HAP-1 (cell line): ENCODE measurements at regions not wholly inside any gene's neighbourhood (a gene's known extent, or its start where the extent isn't known, plus 50 kb on each side); places are given as distances from the start of the nearest gene placed in this dataset.

ENCODE experiments used
- DNase-seq, 2 experiments: peaks; one replicate each; pipeline ENCODE4 v3.0.0-alpha.2; 2016 to 2020; ENCODE audit warnings: low spot score in 2 of 2
- H3K27me3 ChIP-seq: fragments of 250-450 bp; sonication (Bioruptor Pico); 2 replicates; pipeline ENCODE4 v1.5.1; 2020; ENCODE audit warnings: low read depth, mild to moderate bottlenecking, moderate library complexity
- H3K36me3 ChIP-seq: fragments of 250-450 bp; sonication (Bioruptor Pico); replicated peaks from 2 replicates; pipeline ENCODE4 v1.5.1; 2020; ENCODE audit warnings: mild to moderate bottlenecking
- H3K4me1 ChIP-seq: fragments of 250-450 bp; sonication (Bioruptor Pico); 2 replicates; pipeline ENCODE4 v1.5.1; 2020; ENCODE audit warnings: mild to moderate bottlenecking
- H3K4me3 ChIP-seq: fragments of 250-450 bp; sonication (Bioruptor Pico); 2 replicates; pipeline ENCODE4 v1.5.1; 2020; ENCODE audit warnings: mild to moderate bottlenecking, moderate library complexity
- H3K9me3 ChIP-seq: fragments of 250-450 bp; sonication (Bioruptor Pico); 2 replicates; pipeline ENCODE4 v1.5.1; 2020; ENCODE audit warnings: mild to moderate bottlenecking, moderate library complexity
- in situ Hi-C: fragments of 300-500 bp; cut with MboI; formaldehyde crosslinking; loops from 3 replicates; pipeline ENCODE4 v1.14.3; 2020; ENCODE audit warnings: low sequenced_read_pairs, inconsistent platforms, mixed read lengths

DNA sequence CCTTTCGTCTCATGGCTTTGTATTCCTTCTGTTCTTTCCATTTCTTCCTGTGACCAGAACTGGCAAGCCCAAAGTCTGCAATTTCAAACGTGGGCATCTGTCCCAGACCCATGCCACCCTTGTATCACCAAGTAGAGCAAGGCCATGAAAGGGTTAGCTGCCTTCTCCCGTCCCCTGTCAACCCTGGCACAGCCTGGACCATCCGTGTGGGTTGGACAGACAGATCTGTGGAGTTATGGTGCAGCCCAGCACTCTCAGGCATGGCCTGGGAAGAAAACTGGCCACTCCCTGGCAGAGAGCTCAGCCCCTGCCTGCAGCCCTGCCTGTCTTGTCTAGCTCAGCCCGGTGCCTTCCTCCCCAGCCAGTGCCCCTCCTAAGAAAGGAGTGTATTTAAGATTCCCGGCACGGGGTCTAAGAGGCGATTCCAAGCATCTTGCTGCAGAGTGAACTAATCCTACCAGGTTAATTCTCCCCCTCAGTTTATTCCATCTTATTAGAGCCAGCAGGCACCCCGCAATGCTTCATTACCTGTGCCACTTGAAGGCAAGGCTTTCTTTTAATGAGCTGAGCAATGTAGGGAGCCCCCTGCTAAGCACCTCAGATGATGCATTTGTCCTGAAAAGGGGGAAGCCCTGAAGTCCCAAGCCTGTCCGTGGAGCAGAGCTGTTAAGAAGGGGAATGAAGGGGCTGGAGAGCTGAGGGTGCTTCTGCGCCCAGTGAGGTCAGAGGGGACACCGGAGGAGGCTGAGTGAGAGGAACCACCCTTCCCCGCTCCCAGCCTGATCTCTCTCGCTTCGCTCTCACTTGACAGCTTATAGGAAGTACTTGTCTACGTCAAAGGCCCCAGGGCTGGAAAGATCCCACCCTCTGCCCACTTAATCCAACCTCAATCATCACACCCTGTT, 130.6 kb downstream of the SPATA19 start:
- no peaks in the 10 kb centered on the region for H3K9me3 ChIP-seq
- H3K27me3 ChIP-seq: no peaks in the 10 kb centered on the region
- DNase-seq: no peak
- in situ Hi-C loops: no loop called here
- no peak overlapping the region for H3K4me3 ChIP-seq
- H3K36me3 ChIP-seq: no peaks in the 10 kb centered on the region
- no peaks in the 10 kb centered on the region for H3K4me1 ChIP-seq

DNA sequence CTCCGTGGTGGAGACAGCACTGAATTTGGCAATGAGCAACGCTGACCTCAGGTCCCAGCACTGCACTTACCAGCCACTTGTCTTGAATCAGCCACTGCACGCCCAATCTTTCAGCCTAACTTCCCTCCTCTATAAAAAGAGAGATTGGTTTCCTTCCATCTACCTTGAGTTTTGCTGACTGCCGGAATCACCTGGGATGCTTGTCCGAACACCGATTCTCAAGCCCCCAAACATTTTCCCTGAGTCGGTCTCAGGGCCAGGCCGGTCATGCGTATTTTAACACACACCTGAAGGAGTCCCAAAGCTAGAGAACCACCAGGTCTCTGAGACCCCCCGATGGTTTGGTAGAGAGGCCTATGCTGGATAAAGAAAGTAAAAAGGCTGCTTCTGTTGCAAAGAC, 131.5 kb downstream of the SPATA19 start:
- no peaks in the 10 kb centered on the region for H3K9me3 ChIP-seq
- in situ Hi-C loops: no loop called here
- no peak for DNase-seq
- H3K36me3 ChIP-seq: no peaks in the 10 kb centered on the region
- no peaks in the 10 kb centered on the region for H3K4me1 ChIP-seq
- H3K27me3 ChIP-seq: no peaks in the 10 kb centered on the region
- H3K4me3 ChIP-seq: no peak overlapping the region

DNA sequence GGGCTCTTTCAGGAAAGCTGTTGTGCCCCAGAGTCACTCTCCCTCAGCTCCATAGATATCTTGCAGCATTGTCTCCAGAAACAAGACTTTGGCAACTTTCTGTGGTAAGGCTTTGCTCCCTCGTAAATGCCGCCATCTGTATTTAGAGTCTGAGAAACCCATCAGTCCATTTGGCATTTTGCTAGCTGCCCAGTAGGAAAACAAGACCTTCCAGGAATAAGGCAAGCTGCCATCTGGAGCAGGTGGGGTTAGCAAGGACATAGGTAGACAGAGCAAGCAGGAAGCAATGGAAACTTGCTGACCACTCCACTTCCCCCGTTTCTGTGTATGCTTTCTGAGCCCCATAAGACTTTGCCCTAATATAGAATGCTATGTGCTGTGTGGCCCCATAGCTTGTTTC, 131.9 kb downstream of the SPATA19 start:
- no peak for DNase-seq
- Histone ChIP-seq H3K27me3 (no peaks in the 10 kb centered on the region), H3K4me1 (no peaks in the 10 kb centered on the region), H3K9me3 (no peaks in the 10 kb centered on the region), H3K4me3 (no peak overlapping the region), H3K36me3 (no peaks in the 10 kb centered on the region)
- in situ Hi-C loops: no loop called here

DNA sequence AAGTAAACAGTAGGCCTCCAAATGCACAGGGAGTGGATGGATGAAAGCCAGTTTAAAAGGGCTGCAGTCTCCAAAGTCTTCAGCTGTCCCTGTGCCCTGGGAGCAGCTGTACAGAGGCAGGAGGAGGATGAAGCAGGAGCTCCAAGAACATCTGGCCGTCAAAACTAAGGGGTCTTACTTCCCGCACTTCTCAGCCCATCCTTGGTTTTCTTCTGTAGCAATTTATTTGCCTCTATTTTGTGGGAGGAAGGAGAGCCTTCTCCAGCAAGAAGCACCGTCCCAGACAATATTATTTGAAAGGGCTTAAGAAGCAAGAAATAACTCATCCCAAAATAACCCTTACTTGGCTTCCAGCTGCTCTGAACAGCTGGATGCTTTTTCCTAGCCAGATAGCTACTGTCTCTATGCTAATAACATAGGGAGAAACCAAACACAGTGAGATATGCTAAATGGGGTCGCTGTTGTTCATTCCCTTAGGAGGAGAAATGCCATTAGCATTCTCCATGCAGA, 133.2 kb downstream of the SPATA19 start:
- Histone ChIP-seq H3K4me1 (no peaks in the 10 kb centered on the region), H3K36me3 (no peaks in the 10 kb centered on the region), H3K9me3 (no peaks in the 10 kb centered on the region), H3K4me3 (no peak overlapping the region), H3K27me3 (no peaks in the 10 kb centered on the region)
- in situ Hi-C loops: no loop called here
- no peak for DNase-seq

- no peaks in the 10 kb centered on the region for H3K9me3 ChIP-seq
- no peaks in the 10 kb centered on the region for H3K27me3 ChIP-seq
- H3K36me3 ChIP-seq: no peaks in the 10 kb centered on the region
- DNase-seq: no peak
- H3K4me3 ChIP-seq: no peak overlapping the region
- no peaks in the 10 kb centered on the region for H3K4me1 ChIP-seq
- in situ Hi-C loops: no loop called here
Measured at GRCh38 chr11:133711545-133711944, 133.8 kb downstream of the SPATA19 start.

DNA sequence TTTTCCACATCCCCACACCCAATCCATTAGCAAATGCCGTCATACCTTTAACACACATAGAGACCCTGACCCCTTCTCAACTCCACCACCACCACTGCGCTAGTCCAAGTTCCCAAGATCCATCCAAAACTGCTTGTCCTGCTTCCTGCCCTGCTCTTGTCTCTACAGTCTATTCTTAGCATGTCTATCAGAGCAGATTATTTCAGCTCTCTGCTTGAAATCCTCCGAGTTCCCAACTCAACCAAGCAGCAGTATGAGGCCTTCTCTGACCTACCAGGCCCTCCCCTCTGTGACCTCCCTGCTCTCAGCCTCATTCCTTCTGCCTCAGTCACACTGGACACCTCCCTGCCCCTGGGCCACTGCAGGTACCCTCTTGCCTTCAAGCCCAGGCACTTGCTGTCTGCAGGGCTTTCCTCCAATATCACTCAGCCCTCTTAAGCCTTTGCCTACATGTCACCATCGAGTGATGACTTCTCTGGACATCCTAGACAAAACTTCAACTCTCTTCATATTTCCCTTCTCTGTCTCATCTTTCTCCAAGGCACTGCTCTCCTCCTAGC, 134.6 kb downstream of the SPATA19 start:
- in situ Hi-C loops: no loop called here
- Histone ChIP-seq H3K9me3 (no peaks in the 10 kb centered on the region), H3K4me1 (no peaks in the 10 kb centered on the region), H3K27me3 (no peaks in the 10 kb centered on the region), H3K4me3 (no peak overlapping the region), H3K36me3 (no peaks in the 10 kb centered on the region)
- no peak for DNase-seq

GRCh38 chr11:133710241-133710640, 135.1 kb downstream of the SPATA19 start:
- no peak overlapping the region for H3K4me3 ChIP-seq
- in situ Hi-C loops: no loop called here
- no peaks in the 10 kb centered on the region for H3K27me3 ChIP-seq
- H3K4me1 ChIP-seq: no peaks in the 10 kb centered on the region
- DNase-seq: no peak
- H3K36me3 ChIP-seq: no peaks in the 10 kb centered on the region
- H3K9me3 ChIP-seq: no peaks in the 10 kb centered on the region

DNA sequence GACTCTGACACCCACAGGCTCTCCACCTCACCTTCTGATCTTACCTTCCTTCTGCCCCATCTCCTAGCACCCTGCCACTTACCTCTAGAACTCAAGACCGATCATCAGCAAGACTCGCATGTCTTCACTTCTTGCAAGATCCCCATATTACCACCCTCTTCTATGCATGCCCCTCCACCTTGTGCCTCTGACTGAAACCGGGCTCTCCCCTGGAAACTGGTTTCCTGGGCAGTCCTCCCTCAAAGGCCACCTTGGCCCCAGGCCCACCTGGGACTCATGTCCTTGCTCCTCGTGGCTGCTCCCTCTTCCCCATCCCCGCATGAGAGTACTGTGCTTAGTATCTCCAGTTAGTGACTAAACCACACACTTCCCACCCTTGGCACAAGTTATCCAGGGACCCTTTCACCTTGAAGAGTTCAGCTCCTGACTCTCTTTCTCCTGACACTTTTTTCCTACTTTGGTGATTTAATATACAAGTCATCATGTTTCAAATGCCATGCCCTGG, 136.7 kb downstream of the SPATA19 start:
- no peaks in the 10 kb centered on the region for H3K4me1 ChIP-seq
- H3K36me3 ChIP-seq: no peaks in the 10 kb centered on the region
- no peaks in the 10 kb centered on the region for H3K27me3 ChIP-seq
- in situ Hi-C loops: no loop called here
- no peaks in the 10 kb centered on the region; the same call in 1 of the 2 replicates for H3K9me3 ChIP-seq
- H3K4me3 ChIP-seq: no peak overlapping the region
- no peak for DNase-seq

DNA sequence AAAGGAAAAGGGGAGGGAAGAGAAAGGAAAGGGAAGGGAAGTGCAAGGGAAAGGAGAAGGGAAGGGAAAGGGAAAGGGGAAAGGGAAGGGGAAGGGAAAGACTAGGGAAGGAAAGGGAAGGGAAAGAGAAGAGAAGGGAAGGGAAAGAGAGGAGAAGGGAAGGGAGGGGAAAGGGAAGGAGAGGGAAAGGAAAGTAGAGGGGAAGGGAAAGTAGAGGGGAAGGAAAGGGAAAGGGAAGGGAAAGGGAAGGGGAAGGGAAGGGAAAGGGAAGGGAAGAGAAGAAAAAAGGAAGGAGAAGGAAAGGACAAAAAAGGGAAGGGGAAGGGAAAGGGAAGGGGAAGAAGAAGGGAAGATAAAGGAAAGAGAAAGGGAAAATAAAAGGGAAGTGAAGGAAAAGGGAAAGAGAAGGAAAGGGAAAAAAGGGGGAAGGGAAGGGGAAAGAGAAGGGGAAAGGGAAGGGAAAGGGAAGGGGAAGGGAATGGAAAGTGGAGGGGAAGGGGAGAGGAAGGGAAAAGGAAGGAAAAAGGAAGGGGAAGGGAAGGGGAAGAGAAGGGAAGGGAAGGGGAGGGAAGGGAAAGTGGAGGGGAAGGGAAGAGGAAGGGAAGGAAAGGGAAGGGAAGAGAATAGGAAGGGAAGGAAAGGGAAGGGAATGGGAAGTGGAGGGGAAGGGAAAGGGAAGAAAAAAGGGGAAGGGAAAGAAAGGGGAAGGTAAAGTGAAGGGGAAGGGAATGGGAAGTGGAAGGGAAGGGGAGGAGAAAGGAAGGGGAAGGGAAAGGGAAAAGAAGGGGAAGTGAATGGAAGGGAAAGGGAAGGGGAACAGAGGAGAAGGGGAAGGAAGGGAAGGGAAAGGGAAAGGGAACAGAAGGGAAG, 138.2 kb downstream of the SPATA19 start:
- Histone ChIP-seq H3K36me3 (no peaks in the 10 kb centered on the region), H3K4me3 (no peak overlapping the region), H3K27me3 (no peaks in the 10 kb centered on the region; the same call in 1 of the 2 replicates), H3K9me3 (no peaks in the 10 kb centered on the region; the same call in 1 of the 2 replicates), H3K4me1 (no peaks in the 10 kb centered on the region)
- no peak for DNase-seq
- in situ Hi-C loops: no loop called here

- H3K4me3 ChIP-seq: no peak overlapping the region
- DNase-seq: no peak
- in situ Hi-C loops: no loop called here
Measured at GRCh38 chr11:133705873-133706272, 139.4 kb downstream of the SPATA19 start.

DNA sequence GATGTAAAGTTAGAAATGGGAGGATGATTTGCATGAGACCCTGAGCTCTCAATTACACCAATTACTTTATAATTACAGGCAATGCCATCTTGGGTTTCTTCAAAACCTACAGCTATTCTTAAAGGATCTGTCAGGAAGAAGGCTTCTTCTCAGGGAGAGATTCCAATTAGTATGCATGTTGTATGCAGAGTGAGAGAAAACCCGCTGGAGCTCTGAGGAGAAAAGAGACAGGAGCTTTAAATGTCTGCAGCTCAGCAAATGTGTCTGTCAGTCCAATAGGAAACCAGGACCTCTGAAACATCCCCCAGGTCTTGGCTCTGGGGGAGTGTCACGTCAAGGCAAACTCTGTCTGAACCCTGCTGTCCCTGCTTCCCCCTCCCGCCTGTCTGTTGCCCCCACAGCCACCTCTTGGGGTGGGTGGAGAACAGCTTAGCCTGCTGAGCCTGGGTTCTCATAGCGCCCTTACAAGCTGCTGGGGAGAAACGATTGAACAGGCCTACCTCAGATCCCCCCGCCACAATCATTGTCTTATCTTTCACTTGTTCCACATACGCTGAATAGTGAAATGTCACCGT, 140.2 kb downstream of the SPATA19 start:
- Histone ChIP-seq H3K9me3 (no peaks in the 10 kb centered on the region; the same call in 1 of the 2 replicates), H3K4me1 (no peaks in the 10 kb centered on the region), H3K4me3 (no peak overlapping the region), H3K36me3 (no peaks in the 10 kb centered on the region), H3K27me3 (no peaks in the 10 kb centered on the region; the same call in 1 of the 2 replicates)
- no peak for DNase-seq
- in situ Hi-C loops: no loop called here

More at GRCh38 chr11:133705873-133706272, 139.4 kb downstream of the SPATA19 start:
- no peaks in the 10 kb centered on the region for H3K36me3 ChIP-seq
- H3K9me3 ChIP-seq: no peaks in the 10 kb centered on the region; the same call in 1 of the 2 replicates
- no peaks in the 10 kb centered on the region; the same call in 1 of the 2 replicates for H3K27me3 ChIP-seq
- H3K4me1 ChIP-seq: no peaks in the 10 kb centered on the region

- in situ Hi-C loops: no loop called here
- H3K36me3 ChIP-seq: no peaks in the 10 kb centered on the region
- H3K4me1 ChIP-seq: no peaks in the 10 kb centered on the region
- H3K27me3 ChIP-seq: no peaks in the 10 kb centered on the region; the same call in 1 of the 2 replicates
- DNase-seq: no peak
- no peaks in the 10 kb centered on the region; the same call in 1 of the 2 replicates for H3K9me3 ChIP-seq
- H3K4me3 ChIP-seq: no peak overlapping the region
Measured at GRCh38 chr11:133699071-133699470, 146.2 kb downstream of the SPATA19 start.

- Histone ChIP-seq H3K4me3 (no peak overlapping the region), H3K36me3 (no peaks in the 10 kb centered on the region), H3K4me1 (no peaks in the 10 kb centered on the region), H3K9me3 (no peaks in the 10 kb centered on the region; the same call in 1 of the 2 replicates), H3K27me3 (no peaks in the 10 kb centered on the region; the same call in 1 of the 2 replicates)
- no peak for DNase-seq
- in situ Hi-C loops: no loop called here
Measured at GRCh38 chr11:133698654-133699053, 146.7 kb downstream of the SPATA19 start.
